ENCODE measurements at regions not wholly inside any gene's neighbourhood (a gene's known extent, or its start where the extent isn't known, plus 50 kb on each side); places are given as distances from the start of the nearest gene placed in this dataset.

DNA sequence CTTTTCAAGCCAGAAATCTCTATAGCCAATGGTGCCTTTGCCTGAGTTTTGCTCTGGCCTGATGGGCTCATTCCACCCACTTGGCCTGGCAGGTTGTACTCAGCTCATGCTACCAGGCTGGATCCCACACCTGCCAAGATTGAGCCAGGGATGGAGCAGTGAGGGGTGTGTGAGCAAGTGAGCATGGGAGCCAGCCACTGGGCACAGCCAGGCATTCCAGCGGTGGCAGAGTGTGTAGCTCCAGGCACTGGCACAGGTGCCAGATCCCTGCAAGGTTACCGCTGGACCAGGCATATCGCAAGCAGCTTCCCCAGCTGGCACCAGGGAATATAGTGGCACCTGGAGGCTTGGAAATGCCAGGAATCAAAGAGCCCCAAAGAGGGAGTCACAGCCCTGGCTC, 2395.6 kb upstream of the C9orf72 start:
- DNase-seq (no peak), ATAC-seq (ENCODE audit: low read depth) (no peak)
- H4K20me1 ChIP-seq (ENCODE audit: insufficient read depth, low read length): no peaks in the 10 kb centered on the region
- ChIA-PET POLR2A (ENCODE audit: unreplicated experiment) (no interaction called here), CTCF (no interaction called here)
- no peak overlapping the region for H2AK9ac ChIP-seq (replicated peaks; ENCODE audit: low read depth, low read length, poor library complexity)
- H3K4me2 ChIP-seq (ENCODE audit: low read depth, low read length): no peak overlapping the region
- no peak overlapping the region for H3K18ac ChIP-seq (ENCODE audit: low read depth, low read length)
- H3K9me1 ChIP-seq (ENCODE audit: insufficient read depth, low read length): no peaks in the 10 kb centered on the region
- no peaks in the 10 kb centered on the region for H3K79me1 ChIP-seq (ENCODE audit: low read depth in 1 of 2, low read length in 2 of 2)
- H4K91ac ChIP-seq (ENCODE audit: insufficient read depth, low read depth, low read length): no peak overlapping the region
- no peak overlapping the region for H3K4me3 ChIP-seq (ENCODE audit: insufficient read depth, low read depth, low read length)
- peaks cover 14% of the 10 kb centered on the region for H3K9me3 ChIP-seq (ENCODE audit: control insufficient read depth, insufficient read depth, low read length)
- no TSS peak for BruUV-seq (replicated peaks)
- no peak overlapping the region for H3K27ac ChIP-seq (ENCODE audit: insufficient read depth, low read length)
- in situ Hi-C loops (cut with MboI; ENCODE audit: low sequenced_read_pairs): no loop called here
- no peak overlapping the region for H2AK5ac ChIP-seq (ENCODE audit: low read depth, low read length)
- dilution Hi-C loops (cut with HindIII; ENCODE audit: low sequenced_read_pairs, unreplicated experiment): no loop called here
- no peak overlapping the region for H4K8ac ChIP-seq (ENCODE audit: low read depth in 2 of 2, low read length in 2 of 2)
- H2AFZ ChIP-seq (replicated peaks; ENCODE audit: low read length, poor library complexity): no peak overlapping the region
- no peak overlapping the region for H3K14ac ChIP-seq (replicated peaks; ENCODE audit: low read depth, low read length)
- H2BK15ac ChIP-seq (ENCODE audit: low read depth, low read length): no peak overlapping the region
- H2BK5ac ChIP-seq (ENCODE audit: low read depth, low read length, poor library complexity, severe bottlenecking): no peak overlapping the region
- no CpG with 5 or more reads among the region's 3 CpGs for WGBS, 2 experiments (ENCODE audit: extremely low coverage in 2 of 2, insufficient read length in 1 of 2)
- no peaks in the 10 kb centered on the region for H3K27me3 ChIP-seq (ENCODE audit: control insufficient read depth, insufficient read depth, low read length)
- no peak overlapping the region for H4K5ac ChIP-seq (ENCODE audit: low read depth, low read length)
- H3K56ac ChIP-seq (ENCODE audit: extremely low read depth, insufficient read depth, low read length): no peak overlapping the region
- H2BK20ac ChIP-seq (ENCODE audit: low read depth, low read length): no peak overlapping the region
- no peaks in the 10 kb centered on the region for H3K36me3 ChIP-seq (ENCODE audit: control insufficient read depth, insufficient read depth, low read length)
- H3K23ac ChIP-seq (ENCODE audit: low read depth, low read length): no peak overlapping the region
- no peak for TF ChIP-seq RFX5 (IDR thresholded peaks at IDR 0.05; ENCODE audit: low read depth, low read length)
- TF ChIP-seq RAD21 (IDR thresholded peaks at IDR 0.05; ENCODE audit: low read length): no peak
- no peak for TF ChIP-seq POLR2A (IDR thresholded peaks at IDR 0.05; ENCODE audit: low read depth, low read length)
- TF ChIP-seq ELK1 (IDR thresholded peaks at IDR 0.05; ENCODE audit: borderline replicate concordance, low read depth, low read length): no peak
- no peak for TF ChIP-seq FOS (IDR thresholded peaks at IDR 0.05; ENCODE audit: low read depth, low read length)
- TF ChIP-seq MXI1 (IDR thresholded peaks at IDR 0.05; ENCODE audit: borderline replicate concordance, low read depth, low read length): no peak
- TF ChIP-seq RCOR1 (IDR thresholded peaks at IDR 0.05; ENCODE audit: insufficient replicate concordance, low read length): no peak
- TF ChIP-seq, protein P1, sequence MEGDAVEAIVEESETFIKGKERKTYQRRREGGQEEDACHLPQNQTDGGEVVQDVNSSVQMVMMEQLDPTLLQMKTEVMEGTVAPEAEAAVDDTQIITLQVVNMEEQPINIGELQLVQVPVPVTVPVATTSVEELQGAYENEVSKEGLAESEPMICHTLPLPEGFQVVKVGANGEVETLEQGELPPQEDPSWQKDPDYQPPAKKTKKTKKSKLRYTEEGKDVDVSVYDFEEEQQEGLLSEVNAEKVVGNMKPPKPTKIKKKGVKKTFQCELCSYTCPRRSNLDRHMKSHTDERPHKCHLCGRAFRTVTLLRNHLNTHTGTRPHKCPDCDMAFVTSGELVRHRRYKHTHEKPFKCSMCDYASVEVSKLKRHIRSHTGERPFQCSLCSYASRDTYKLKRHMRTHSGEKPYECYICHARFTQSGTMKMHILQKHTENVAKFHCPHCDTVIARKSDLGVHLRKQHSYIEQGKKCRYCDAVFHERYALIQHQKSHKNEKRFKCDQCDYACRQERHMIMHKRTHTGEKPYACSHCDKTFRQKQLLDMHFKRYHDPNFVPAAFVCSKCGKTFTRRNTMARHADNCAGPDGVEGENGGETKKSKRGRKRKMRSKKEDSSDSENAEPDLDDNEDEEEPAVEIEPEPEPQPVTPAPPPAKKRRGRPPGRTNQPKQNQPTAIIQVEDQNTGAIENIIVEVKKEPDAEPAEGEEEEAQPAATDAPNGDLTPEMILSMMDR (conservative IDR thresholded peaks at IDR 0.05; ENCODE audit: low read depth, low read length): no peak
- TF ChIP-seq MAFK (IDR thresholded peaks at IDR 0.05; ENCODE audit: low read depth, low read length): no peak
- no peak for TF ChIP-seq MAZ (IDR thresholded peaks at IDR 0.05; ENCODE audit: borderline replicate concordance, low read depth, low read length)
- H3K4me1 ChIP-seq (ENCODE audit: control insufficient read depth, insufficient read depth, low read length): no peaks in the 10 kb centered on the region
- H3K4ac ChIP-seq (ENCODE audit: low read depth, low read length): no peak overlapping the region
- no peak overlapping the region for H3K9ac ChIP-seq (ENCODE audit: low read depth, low read length)
- intact Hi-C loops (cut with micrococcal nuclease): no loop called here
- no peak overlapping the region for H2BK120ac ChIP-seq (ENCODE audit: low read depth, low read length)
